NCI-H146 (cell line): ENCODE measurements at regions not wholly inside any gene's neighbourhood (a gene's known extent, or its start where the extent isn't known, plus 50 kb on each side); places are given as distances from the start of the nearest gene placed in this dataset.

ENCODE experiments used
- DNase-seq: peaks from one replicate; lab custom pipeline; 2025; lab: John Stamatoyannopoulos, UW

DNA sequence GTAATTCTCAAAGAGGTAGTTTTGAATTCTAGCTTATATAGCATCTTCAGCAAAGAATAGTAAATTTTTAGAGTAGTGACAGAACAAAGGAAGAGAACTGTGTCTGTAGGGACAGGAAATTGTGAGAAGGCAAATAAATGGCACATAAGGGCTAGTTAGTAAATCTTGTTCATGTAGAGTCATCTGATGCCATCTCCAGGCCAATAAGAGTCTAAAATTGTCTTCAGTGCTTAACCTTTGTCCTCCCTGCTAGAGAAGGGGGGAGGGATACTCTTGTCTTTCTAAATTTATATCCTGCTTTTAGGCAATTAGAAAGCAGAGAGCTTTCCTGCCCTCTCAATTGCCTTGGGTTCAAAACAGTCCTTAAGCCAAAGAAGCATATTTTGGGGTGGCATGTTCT lies 87.0 kb upstream of the DNAJC19 start:
- DNase-seq: peak; percentile 41

DNA sequence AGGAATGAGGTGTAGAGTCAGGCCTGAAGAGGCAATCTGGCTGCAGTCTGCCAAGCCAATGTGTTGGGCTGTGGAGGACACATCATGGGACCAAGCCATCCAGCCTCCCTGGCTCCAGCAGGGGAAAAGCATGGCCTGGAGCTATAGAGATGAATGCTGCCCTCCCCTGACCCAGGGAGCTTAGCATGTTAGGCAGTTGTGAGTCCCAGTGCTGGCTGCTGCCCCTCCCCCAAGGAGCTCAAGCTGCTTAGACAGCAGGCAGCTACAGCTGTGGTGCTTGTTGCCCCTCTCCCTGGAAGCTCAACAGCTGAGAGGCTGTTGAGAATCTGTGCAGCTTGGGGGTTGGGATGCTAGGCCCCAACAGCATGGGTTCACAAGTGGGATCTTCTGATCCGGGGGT lies 85.6 kb upstream of the DNAJC19 start:
- peak; percentile 30 for DNase-seq

DNA sequence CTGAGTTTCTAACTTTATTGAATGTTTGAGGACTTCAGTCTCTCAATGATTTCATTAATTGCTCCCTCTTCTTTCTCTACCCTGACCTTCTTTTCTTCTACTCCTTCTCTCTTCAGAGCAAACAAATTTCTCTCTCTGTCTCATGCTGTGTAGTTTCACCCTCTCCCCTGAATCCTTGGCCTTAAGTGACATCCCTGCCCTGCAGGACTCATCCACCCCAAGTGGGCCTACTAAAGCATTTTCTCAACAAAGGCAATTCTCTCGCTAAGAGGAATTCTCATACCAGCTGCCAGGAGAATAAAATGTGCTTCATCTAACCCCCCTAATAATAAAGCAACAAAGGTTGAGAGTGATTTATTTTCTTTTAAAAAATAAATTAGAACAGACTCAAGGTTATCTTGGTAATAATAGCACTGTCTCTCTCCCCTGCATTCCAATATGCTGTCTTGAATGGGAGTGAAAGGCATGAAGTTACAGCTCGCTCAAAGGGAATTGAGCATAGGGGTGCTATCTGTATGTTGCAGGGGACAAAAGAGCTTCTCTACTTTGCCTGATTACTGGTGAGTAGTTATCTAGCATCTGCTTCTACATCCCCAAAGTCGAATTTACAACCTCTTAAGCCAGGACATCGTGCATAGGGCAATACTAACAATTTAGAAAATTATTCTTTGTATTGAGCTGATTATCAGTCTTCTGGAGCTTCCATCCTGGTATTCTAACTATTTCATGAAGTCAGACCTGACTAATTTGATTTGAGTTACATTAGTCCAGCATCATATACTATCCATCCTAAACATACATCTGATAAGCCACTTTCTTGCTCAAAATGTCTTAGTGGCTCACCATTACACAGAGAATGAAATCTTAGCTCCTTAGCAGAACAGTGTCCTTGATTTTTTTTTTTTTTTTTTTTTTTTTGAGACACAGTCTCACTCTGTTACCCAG lies 76.9 kb upstream of the DNAJC19 start:
- DNase-seq: no peak

DNA sequence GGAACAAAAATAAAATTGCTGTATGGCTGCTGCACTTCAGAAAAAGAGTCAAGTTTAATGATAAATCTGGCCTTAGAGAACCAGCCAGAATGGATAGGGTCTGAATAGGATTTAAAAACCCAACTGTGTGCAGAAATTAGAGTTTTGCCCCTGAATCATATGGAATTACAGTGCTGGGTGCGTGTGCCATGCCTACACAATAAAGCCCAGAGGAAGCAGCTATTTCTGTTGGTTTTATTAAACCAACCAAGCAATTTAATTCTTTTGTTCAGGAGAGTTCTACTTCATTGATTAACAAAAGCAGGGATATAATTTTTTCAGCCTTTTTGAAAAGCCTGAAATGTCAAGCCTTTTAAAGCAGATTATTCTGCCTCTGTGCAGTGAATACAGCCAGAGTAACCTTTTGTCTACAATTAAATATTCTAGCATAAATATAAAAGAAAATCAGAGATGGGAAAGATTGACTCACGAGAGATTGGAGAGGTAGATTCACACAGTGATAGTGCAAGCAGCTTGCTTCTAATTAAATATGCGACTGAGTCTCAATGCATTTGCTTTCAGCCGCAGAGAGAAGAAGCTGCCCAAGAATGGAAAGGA lies 66.7 kb upstream of the DNAJC19 start:
- peak; percentile 98 for DNase-seq

DNA sequence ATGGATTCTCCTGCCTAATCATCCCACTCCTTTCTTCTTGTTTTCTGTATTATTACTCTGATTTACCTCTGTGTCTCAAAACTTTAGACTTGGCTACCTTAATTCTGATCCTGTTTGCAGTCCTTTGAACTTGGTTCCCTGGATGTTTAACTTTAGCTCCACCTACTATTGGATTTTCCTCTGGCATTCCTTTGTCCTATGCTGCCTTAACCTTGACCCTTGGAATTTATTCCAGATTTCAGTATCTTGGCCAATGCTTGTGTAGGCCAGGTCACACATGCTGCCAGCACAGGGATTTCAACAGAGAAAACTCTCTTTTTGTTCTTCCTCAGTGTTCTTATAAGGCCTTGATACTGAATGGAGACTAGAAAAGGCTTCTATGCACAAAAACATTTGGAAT lies 65.0 kb upstream of the DNAJC19 start:
- no peak for DNase-seq

DNA sequence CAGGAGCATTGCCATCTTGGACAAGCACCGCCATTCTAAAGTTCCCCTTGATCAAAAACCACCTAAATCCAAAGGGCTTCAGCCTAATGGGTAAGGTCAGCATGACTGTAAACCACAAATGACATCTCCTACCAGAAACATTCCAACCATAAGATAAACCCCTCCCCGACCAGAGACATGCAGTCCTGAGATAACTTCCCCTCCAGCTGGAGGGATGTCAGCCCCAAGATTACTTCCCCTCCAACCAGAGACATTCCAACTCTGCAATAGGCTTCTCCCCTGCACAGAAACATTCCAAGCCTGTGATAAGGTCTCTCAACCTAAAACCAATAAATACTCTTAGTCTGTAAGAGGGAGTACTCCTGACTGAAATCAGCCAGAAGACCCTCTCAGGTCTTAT lies 62.7 kb upstream of the DNAJC19 start:
- no peak for DNase-seq

DNA sequence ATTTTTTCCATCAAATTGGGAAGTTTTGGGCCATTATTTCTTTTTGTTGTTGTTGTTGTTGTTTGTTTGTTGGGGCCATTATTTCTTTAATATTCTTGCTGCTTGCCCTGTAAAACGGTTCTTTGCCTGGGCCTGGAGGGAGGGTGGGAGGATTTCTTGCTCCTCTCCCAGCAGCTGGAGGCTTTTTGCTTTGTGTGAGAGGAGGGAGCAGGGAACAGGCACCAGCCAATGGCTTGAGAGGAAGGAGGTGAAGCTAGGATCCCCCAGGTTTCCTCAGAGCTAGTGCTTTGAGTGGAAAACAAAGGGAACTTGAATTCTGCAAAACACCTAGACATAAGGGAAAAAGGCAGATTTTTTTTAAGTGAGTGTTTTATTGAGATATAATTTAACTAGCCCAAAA lies 61.2 kb upstream of the DNAJC19 start:
- no peak for DNase-seq

DNA sequence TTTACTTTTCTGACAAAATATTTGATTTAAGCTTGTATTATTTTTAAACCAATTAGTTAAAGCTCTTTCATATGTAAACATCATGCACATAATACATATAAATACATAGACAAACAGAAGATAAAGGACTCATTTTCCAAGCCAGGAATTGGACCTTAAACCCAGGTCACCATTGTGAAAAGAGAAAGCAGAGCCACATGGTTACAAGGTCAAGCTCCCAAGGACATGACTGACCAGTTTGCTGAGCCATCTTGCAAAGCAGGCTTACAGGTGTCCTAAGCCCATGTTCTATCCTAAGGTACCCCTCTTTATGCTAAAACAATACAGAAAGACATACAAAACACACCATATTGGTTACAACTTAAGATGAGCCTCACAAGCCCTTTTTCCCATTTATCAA lies 50.5 kb upstream of the DNAJC19 start:
- no peak for DNase-seq
